GM12872 (cell line): ENCODE measurements at regions not wholly inside any gene's neighbourhood (a gene's known extent, or its start where the extent isn't known, plus 50 kb on each side); places are given as distances from the start of the nearest gene placed in this dataset.

Experiments
- TF ChIP-seq, protein P1 (sequence below): IDR thresholded peaks from 3 replicates; pipeline ENCODE4 v1.5.1; 2011; ENCODE audit warnings: low read depth, mild to moderate bottlenecking, low read length, moderate library complexity; ENCODE audit not compliant: insufficient read depth

DNA sequence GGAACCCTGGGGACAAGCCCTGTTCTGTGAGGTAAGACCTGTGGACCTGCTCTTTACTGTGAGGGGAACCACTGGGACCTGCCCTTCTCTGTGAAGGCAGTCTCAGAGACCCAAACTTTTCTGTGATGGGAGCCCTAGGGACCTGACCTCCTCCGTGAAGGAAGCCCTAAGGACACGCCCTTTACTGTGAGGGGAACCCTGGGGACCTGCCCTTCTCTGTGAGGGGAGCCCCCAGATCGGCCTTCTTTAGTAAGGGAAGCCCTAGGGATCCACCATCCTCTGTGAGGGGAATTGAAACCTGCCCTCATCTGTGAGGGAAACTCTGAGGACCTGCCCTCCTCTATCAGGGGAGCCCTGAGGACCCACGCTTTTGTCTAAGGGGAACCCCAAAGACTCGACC, 343.5 kb downstream of the UQCRFS1 start:
- TF ChIP-seq, protein P1, sequence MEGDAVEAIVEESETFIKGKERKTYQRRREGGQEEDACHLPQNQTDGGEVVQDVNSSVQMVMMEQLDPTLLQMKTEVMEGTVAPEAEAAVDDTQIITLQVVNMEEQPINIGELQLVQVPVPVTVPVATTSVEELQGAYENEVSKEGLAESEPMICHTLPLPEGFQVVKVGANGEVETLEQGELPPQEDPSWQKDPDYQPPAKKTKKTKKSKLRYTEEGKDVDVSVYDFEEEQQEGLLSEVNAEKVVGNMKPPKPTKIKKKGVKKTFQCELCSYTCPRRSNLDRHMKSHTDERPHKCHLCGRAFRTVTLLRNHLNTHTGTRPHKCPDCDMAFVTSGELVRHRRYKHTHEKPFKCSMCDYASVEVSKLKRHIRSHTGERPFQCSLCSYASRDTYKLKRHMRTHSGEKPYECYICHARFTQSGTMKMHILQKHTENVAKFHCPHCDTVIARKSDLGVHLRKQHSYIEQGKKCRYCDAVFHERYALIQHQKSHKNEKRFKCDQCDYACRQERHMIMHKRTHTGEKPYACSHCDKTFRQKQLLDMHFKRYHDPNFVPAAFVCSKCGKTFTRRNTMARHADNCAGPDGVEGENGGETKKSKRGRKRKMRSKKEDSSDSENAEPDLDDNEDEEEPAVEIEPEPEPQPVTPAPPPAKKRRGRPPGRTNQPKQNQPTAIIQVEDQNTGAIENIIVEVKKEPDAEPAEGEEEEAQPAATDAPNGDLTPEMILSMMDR, result no peak

DNA sequence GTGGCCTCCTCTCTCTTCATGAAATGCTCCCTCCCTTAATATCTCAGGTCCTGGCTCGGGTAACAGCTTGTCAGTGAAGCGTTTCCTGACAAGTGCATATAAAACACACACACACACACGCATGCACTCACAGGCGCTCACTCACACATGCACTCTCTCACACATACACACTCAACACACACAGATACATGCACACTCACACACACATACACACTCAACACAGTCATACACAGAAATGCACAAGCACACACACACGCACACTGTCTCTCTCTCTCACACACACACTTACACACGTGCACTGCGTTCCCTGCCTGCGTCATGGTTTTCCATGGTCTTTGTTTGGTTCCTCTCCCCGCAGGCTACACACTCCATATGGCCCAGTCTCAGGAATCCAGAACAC, 344.1 kb downstream of the UQCRFS1 start:
- TF ChIP-seq, protein P1, result no peak

DNA sequence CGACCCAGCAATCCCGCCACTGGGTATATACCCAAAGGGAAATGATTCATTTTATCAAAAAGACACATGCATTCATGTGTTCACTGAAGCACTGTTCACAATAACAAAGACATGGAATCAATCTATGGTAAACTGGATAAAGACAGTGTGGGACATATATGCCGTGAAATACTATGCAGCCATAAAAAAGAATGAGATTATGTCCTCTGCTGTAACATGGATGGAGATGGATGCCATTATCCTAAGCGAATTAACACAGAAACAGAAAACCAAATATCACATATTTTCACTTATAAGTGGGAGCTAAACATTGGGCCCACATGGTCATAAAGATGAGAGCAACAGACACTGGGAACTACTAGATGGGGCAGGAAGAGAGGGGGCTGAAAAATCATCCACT, 345.0 kb downstream of the UQCRFS1 start:
- TF ChIP-seq, protein P1, result no peak

DNA sequence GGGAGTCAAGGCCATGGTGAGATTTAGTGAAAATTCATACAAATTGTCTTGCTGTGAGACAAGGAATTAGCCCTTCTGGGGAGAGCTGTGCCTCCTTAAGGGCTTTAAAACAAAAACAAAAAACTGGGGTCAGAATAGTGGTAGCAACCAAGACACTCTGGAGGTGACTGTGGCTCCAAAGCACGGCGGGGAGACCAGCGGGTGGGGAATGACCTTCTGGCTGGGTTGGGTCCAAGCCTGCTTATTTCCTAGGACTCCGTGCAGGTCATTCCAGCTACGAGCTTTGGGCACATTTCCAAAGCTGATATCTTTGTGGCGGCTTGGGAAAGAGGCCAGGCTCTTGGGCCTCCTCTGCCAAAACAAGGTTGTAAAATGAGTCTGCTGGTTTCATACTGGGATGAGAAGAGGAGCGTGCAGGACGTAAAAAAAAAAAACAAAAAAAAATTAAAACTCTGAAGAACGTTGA, 348.3 kb downstream of the UQCRFS1 start:
- TF ChIP-seq, protein P1, result no peak

DNA sequence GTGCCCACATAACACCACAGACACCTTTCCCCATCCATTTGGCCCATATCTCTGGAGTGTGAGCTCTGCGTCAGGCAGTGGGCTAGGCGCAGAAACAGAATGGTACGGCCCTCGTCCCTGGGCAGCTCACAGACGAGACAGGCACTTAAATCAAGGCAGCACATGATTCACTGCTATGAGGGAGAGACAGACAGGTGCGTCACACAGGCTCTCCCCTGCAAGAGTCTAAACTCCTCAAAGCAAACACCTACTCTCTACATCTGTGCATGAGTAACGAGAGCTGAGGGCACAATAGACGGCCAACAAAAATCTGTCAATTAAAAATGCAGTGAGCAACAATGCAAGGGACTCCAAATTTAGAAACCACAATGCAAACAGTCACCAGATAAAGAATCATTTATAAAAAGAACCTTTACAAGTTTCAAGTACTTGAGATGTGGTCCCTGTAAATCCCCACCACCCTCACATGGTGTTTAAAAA, 348.9 kb downstream of the UQCRFS1 start:
- TF ChIP-seq, protein P1, result no peak

DNA sequence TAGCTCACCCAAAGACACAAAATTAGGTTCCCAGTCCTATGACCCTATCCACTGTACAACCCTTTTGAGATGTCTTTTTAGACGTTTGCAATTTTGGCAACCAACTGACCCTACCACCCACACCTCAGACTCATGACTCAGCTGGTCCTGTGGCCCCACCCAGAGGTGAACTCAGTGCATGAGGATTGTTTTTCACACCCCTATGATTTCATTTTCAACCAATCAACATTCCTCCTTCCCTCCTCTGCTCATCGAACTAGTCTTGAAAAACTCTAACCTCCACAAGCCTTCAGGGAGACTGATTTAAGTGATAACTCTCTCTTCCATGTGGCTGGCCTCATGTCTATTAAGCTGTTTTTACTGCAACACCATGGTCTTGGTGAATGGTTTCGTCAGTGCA, 350.7 kb downstream of the UQCRFS1 start:
- TF ChIP-seq, protein P1, result no peak

DNA sequence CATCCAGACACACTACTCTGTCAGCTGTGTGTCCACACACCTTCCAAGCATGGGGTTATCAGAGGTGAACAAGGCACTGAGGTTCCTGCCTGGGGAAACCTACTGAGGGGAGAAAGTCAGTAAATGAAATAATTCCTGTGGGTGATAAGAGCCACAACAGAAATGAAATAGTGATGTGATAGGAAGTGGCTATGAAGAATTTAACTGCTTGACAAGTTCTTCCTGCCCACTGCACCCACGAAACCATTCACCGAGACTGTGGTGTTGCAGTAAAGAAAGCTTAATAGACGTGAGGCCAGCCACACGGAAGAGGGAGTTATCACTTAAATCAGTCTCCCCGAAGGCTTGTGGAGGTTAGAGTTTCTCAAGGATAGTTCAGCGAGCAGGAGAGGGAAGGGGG, 353.1 kb downstream of the UQCRFS1 start:
- TF ChIP-seq, protein P1, result no peak

DNA sequence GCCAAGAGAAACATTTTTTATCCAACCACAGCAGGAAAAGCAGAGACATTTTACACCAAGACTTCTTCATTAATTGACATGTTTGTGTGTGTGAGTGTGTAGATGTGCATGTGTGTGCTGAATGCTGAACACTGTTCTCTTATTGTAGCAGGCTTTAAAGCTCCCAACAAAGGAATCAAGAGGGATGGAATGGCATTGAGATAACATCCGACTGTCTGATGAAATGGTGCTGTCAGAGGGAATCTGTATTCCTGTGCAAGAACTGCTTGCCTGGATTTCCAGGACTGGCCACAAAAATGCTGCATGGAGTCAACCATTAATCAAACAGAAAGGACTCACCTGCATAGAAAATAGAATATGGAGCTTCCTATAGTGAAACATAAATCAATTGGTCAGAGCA, 354.0 kb downstream of the UQCRFS1 start:
- TF ChIP-seq, protein P1, result no peak
